NCI-H69 (cell line): ENCODE measurements at regions not wholly inside any gene's neighbourhood (a gene's known extent, or its start where the extent isn't known, plus 50 kb on each side); places are given as distances from the start of the nearest gene placed in this dataset.

ENCODE experiments used
- DNase-seq: peaks from one replicate; lab custom pipeline; 2025; lab: John Stamatoyannopoulos, UW

- no peak for DNase-seq
Measured at GRCh38 chr2:4369826-4370419, 666.5 kb downstream of the DCDC2C start.

GRCh38 chr2:4370422-4371090, 667.2 kb downstream of the DCDC2C start:
- no peak for DNase-seq

- DNase-seq, result peak; percentile 96
Measured at GRCh38 chr2:4381049-4381448, 677.7 kb downstream of the DCDC2C start.

- peak; percentile 40 for DNase-seq
Measured at GRCh38 chr2:4381773-4382172, 678.4 kb downstream of the DCDC2C start.

- DNase-seq, result no peak
Measured at GRCh38 chr2:4391013-4391412, 687.6 kb downstream of the DCDC2C start.

- DNase-seq, result no peak
Measured at GRCh38 chr2:4404363-4404762, 701.0 kb downstream of the DCDC2C start.

GRCh38 chr2:4408321-4408720, 704.9 kb downstream of the DCDC2C start:
- no peak for DNase-seq

- no peak for DNase-seq
Measured at GRCh38 chr2:4412637-4413187, 709.3 kb downstream of the DCDC2C start.

- DNase-seq, result no peak
Measured at GRCh38 chr2:4415171-4415570, 711.8 kb downstream of the DCDC2C start.

GRCh38 chr2:4415810-4416413, 712.5 kb downstream of the DCDC2C start:
- no peak for DNase-seq

GRCh38 chr2:4416431-4416830, 713.1 kb downstream of the DCDC2C start:
- no peak for DNase-seq

- DNase-seq, result no peak
Measured at GRCh38 chr2:4417771-4418170, 714.4 kb downstream of the DCDC2C start.

GRCh38 chr2:4420032-4420431, 716.7 kb downstream of the DCDC2C start:
- DNase-seq, result no peak

- DNase-seq, result peak; percentile 34
Measured at GRCh38 chr2:4424153-4424552, 720.8 kb downstream of the DCDC2C start.

- peak; percentile 88 for DNase-seq
Measured at GRCh38 chr2:4427083-4427482, 723.7 kb downstream of the DCDC2C start.

GRCh38 chr2:4445821-4446220, 742.4 kb downstream of the DCDC2C start:
- peak; percentile 4 for DNase-seq

GRCh38 chr2:4454907-4455306, 751.5 kb downstream of the DCDC2C start:
- no peak for DNase-seq

- no peak for DNase-seq
Measured at GRCh38 chr2:4455486-4456155, 752.2 kb downstream of the DCDC2C start.

GRCh38 chr2:4464634-4465266, 761.4 kb downstream of the DCDC2C start:
- DNase-seq, result no peak

- peak; percentile 49 for DNase-seq
Measured at GRCh38 chr2:4465671-4466070, 762.3 kb downstream of the DCDC2C start.

- DNase-seq, result no peak
Measured at GRCh38 chr2:4475618-4476017, 772.2 kb downstream of the DCDC2C start.

GRCh38 chr2:4483050-4483449, 779.7 kb downstream of the DCDC2C start:
- no peak for DNase-seq
